Loucy (cell line): ENCODE measurements at regions not wholly inside any gene's neighbourhood (a gene's known extent, or its start where the extent isn't known, plus 50 kb on each side); places are given as distances from the start of the nearest gene placed in this dataset.

Experiments used
- EZH2phosphoT487 ChIP-seq: fragments of 200-600 bp; IDR thresholded peaks from 2 replicates; pipeline ENCODE4 v1.6.1; 2018; ENCODE audit warnings: antibody characterized with exemption, mild to moderate bottlenecking, moderate library complexity, borderline replicate concordance
- TF ChIP-seq, protein P1 (sequence below): fragments of 200-600 bp; sonication (generic); conservative IDR thresholded peaks from 2 replicates; pipeline ENCODE4 v1.5.1; 2014; ENCODE audit warnings: mild to moderate bottlenecking, antibody characterized with exemption, low read length

- TF ChIP-seq, protein P1, sequence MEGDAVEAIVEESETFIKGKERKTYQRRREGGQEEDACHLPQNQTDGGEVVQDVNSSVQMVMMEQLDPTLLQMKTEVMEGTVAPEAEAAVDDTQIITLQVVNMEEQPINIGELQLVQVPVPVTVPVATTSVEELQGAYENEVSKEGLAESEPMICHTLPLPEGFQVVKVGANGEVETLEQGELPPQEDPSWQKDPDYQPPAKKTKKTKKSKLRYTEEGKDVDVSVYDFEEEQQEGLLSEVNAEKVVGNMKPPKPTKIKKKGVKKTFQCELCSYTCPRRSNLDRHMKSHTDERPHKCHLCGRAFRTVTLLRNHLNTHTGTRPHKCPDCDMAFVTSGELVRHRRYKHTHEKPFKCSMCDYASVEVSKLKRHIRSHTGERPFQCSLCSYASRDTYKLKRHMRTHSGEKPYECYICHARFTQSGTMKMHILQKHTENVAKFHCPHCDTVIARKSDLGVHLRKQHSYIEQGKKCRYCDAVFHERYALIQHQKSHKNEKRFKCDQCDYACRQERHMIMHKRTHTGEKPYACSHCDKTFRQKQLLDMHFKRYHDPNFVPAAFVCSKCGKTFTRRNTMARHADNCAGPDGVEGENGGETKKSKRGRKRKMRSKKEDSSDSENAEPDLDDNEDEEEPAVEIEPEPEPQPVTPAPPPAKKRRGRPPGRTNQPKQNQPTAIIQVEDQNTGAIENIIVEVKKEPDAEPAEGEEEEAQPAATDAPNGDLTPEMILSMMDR: no peak
- TF ChIP-seq EZH2phosphoT487: no peak
Observed at GRCh38 chrX:95754411-95754810, 930.2 kb upstream of the DIAPH2 start.
